GM21528 (cell line): ENCODE measurements at regions not wholly inside any gene's neighbourhood (a gene's known extent, or its start where the extent isn't known, plus 50 kb on each side); places are given as distances from the start of the nearest gene placed in this dataset.
"Not testable (repeated sequence)": the region's sequence is repeated elsewhere in the genome, so short reads cannot be mapped to it uniquely, and the experiment has no call there.

ENCODE experiments used
- ATAC-seq: cut with Tn5 transposase; IDR thresholded peaks from one replicate; pipeline ENCODE4 v1.9.1; 2021; ENCODE audit warnings: mild to moderate bottlenecking, moderate library complexity; ENCODE audit not compliant: unreplicated experiment, low FRiP score

DNA sequence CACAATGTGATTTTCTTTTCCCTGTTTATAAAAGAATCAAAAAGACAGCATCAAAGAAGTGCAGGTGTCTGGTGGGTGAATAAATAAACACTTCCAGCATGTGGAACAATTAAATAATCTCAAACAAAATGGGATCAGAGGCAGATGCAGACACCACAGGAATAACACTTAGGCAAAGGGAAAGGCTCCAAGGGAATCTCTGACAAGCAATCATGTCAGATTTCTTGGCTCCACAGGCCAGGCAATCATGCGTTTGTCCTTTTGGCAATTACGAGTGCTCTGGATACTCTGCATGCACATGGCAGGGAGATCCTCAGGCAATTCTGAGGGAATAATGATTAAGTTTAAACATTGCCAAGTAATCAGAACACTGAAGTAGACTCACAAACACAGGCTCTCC lies 403.5 kb upstream of the LUZP2 start:
- ATAC-seq: no peak

DNA sequence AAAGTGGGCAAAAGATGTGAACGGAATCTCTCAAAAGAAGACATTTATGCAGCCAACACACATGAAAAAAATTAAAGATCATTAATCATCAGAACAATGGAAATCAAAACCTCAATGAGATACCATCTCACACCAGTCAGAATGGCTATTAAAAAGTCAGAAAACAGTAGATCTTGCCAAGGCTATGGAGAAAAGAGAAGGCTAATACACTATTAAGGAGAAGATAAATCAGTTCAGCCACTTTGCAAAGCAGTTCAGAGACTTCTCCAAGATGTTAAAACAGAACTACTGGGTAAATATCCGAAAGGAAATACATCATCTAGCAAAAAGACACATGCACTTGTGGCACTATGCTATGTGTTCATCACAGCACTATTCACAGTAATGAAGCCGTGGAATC lies 388.2 kb upstream of the LUZP2 start:
- no peak for ATAC-seq

GRCh38 chr11:24122291-24122690 lies 374.6 kb upstream of the LUZP2 start:
- ATAC-seq: no peak

GRCh38 chr11:24124876-24125275 lies 372.0 kb upstream of the LUZP2 start:
- no peak for ATAC-seq

- no peak for ATAC-seq
These were observed 365.2 kb upstream of the LUZP2 start for GRCh38 chr11:24131698-24132097.

GRCh38 chr11:24132471-24132870 lies 364.4 kb upstream of the LUZP2 start:
- ATAC-seq: no peak

GRCh38 chr11:24134879-24135589 lies 361.8 kb upstream of the LUZP2 start:
- ATAC-seq: no peak

- no peak for ATAC-seq
These were observed 354.8 kb upstream of the LUZP2 start for GRCh38 chr11:24142062-24142461.

DNA sequence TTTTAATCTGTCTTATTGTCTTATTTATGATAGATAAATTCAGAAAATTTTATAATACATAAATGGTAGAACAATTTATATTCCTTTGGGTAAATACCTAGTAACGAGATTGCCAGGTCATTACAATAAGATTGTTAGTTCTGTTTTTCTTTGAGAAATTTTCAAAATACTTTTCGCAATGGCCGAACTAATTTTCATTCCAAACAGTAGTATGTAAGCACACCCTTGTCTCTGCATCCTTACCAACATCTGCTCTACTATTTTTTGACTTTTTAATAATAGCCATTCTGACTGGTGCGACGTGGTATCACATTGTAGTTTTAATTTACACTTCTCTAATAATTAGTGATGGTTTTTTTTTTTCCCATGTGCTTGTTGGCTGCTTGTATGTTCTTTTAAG lies 351.4 kb upstream of the LUZP2 start:
- ATAC-seq: no peak

- no peak for ATAC-seq
These were observed 343.5 kb upstream of the LUZP2 start for GRCh38 chr11:24153337-24153736.

- ATAC-seq: no peak
These were observed 341.1 kb upstream of the LUZP2 start for GRCh38 chr11:24155792-24156191.

- no peak for ATAC-seq
These were observed 339.5 kb upstream of the LUZP2 start for GRCh38 chr11:24157316-24157715.

DNA sequence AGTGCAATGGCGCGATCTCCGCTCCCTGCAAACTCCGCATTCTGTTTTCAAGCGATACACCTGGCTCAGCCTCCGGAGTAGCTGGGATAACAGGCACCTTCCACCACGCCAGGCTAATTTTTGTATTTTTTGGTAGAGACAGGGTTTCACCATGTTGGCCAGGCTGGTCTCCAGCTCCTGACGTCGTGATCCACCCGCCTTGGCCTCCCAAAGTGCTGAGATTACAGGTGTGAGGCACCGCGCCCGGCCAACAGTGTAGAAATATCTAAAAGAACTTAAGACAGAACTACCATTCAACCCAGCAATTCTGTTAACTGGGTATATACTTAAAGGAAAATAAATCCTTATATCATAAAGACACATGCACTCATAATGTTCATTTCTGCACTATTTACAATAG lies 335.3 kb upstream of the LUZP2 start:
- ATAC-seq: no peak

DNA sequence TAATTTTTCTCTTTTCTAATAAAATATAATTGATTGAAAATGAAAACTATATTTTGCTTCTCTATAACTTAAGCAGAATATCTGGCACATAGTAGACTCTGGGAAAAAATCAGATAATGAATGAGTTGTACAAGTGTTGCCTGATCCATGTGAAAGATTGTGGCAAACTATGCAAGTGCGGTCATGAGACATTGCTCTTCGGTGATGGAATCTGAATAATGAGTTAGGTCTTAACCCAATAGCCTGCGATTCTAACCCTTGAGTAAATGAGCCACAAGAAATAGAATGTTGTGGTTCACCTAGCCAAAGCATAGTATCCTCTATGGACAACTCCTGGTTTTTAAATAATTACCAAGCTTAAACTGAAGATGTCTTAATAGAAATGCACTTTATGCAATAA lies 333.7 kb upstream of the LUZP2 start:
- ATAC-seq: no peak

GRCh38 chr11:24163841-24164240 lies 333.0 kb upstream of the LUZP2 start:
- no peak for ATAC-seq

GRCh38 chr11:24171869-24172268 lies 325.0 kb upstream of the LUZP2 start:
- no peak for ATAC-seq

DNA sequence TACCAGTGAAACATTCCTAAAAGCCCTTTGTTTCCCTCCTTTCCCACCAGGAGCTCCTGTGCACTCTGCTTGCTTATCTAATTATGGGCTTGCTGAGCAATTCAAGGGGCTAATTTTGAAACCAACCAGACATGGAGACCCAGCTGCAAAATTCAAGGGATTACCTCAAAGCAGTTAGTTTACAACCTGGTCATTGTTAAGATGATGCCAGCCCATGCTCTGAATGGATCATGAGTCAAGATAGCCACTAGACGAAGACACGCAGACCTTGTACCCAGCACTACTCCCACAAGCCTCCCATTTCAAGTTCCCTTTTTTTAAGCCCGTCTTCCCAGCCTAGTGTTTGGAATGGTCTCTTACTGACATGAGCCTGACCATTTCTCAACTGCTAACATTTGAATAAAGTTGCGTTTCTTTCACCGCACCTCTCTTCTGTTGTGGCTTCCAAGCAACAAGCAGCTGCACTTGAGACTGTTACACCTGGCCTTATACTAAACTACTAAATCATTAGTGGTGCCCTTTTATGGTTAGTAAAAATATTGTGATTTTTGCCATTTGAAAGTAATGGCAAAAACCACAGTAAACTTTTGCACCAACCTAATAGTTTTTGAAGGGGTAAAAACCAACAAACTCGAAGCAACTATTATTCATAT lies 315.3 kb upstream of the LUZP2 start:
- ATAC-seq: no peak

DNA sequence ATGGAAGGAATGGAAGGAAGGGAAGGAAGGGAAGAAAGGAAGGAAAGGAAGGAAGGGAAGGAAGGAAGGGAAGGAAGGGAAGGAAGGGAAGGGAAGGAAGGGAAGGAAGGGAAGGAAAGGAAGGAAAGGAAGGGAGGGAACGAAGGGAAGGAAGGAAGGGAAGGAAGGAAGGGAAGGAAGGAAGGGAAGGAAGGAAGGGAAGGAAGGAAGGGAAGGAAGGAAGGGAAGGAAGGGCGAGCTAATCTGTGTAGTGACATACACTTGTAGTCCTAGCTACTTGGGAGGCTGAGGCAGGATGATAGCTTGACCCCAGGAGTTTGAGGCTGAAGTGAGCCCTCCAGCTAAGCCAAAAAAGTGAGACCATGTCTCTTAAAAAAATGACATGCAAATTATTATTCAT lies 311.3 kb upstream of the LUZP2 start:
- not testable (repeated sequence) for ATAC-seq

- ATAC-seq: no peak
These were observed 300.1 kb upstream of the LUZP2 start for GRCh38 chr11:24196733-24197132.

- no peak for ATAC-seq
These were observed 298.4 kb upstream of the LUZP2 start for GRCh38 chr11:24198481-24198880.

GRCh38 chr11:24199461-24199860 lies 297.4 kb upstream of the LUZP2 start:
- ATAC-seq: no peak

- ATAC-seq: no peak
These were observed 290.8 kb upstream of the LUZP2 start for GRCh38 chr11:24206030-24206429.
